HEK293T (cell line): ENCODE measurements at regions not wholly inside any gene's neighbourhood (a gene's known extent, or its start where the extent isn't known, plus 50 kb on each side); places are given as distances from the start of the nearest gene placed in this dataset.

ENCODE experiments used
- CTCF ChIA-PET: fragments of 350-600 bp; formaldehyde crosslinking; extraction: SDS; loops from one replicate; lab custom pipeline; 2021; ENCODE audit warnings: antibody characterized with exemption, inconsistent platforms; lab: Yijun Ruan, JAX
- POLR2A ChIA-PET: fragments of 350-600 bp; formaldehyde crosslinking; extraction: SDS; loops from one replicate; lab custom pipeline; 2020; ENCODE audit warnings: antibody characterized with exemption, inconsistent platforms; lab: Yijun Ruan, JAX
- DNase-seq: peaks from one replicate; pipeline ENCODE4 v3.0.0; 2012; ENCODE audit warnings: mixed read lengths; ENCODE audit errors: extremely low spot score
- ARNT ChIP-seq: fragments of 450-650 bp; IDR thresholded peaks from 2 replicates; pipeline ENCODE4 v1.6.1; 2017; ENCODE audit warnings: mild to moderate bottlenecking
- BHLHE40 ChIP-seq: fragments of 450-650 bp; IDR thresholded peaks from 2 replicates; pipeline ENCODE4 v1.6.1; 2016; ENCODE audit warnings: mild to moderate bottlenecking, moderate library complexity, borderline replicate concordance
- CTBP1 ChIP-seq: fragments of 450-650 bp; IDR thresholded peaks from 2 replicates; pipeline ENCODE4 v1.6.1; 2016; ENCODE audit warnings: borderline replicate concordance
- ELF4 ChIP-seq: fragments of 450-650 bp; IDR thresholded peaks from 2 replicates; pipeline ENCODE4 v1.6.1; 2017; ENCODE audit warnings: antibody characterized with exemption
- FOXA1 ChIP-seq: fragments of 450-650 bp; IDR thresholded peaks from 2 replicates; pipeline ENCODE4 v1.6.1; 2016; ENCODE audit warnings: mild to moderate bottlenecking
- FOXK2 ChIP-seq: fragments of 450-650 bp; IDR thresholded peaks from 2 replicates; pipeline ENCODE4 v1.6.1; 2016; ENCODE audit warnings: mild to moderate bottlenecking
- FOXM1 ChIP-seq: fragments of 450-650 bp; IDR thresholded peaks from 2 replicates; pipeline ENCODE4 v1.6.1; 2017; ENCODE audit warnings: mild to moderate bottlenecking, borderline replicate concordance
- HDGF ChIP-seq: fragments of 450-650 bp; IDR thresholded peaks from 2 replicates; pipeline ENCODE4 v1.6.1; 2017; ENCODE audit warnings: antibody characterized with exemption, borderline replicate concordance
- L3MBTL2 ChIP-seq: fragments of 450-650 bp; conservative IDR thresholded peaks from 2 replicates; pipeline ENCODE4 v1.6.1; 2016; ENCODE audit warnings: mild to moderate bottlenecking
- LEF1 ChIP-seq: fragments of 450-650 bp; IDR thresholded peaks from 2 replicates; pipeline ENCODE4 v1.6.1; 2017; ENCODE audit warnings: mild to moderate bottlenecking, borderline replicate concordance
- NFRKB ChIP-seq: fragments of 450-650 bp; IDR thresholded peaks from 2 replicates; pipeline ENCODE4 v1.6.1; 2016; ENCODE audit warnings: mild to moderate bottlenecking, moderate library complexity
- SP1 ChIP-seq: fragments of 450-650 bp; IDR thresholded peaks from 2 replicates; pipeline ENCODE4 v1.6.1; 2017
- SUZ12 ChIP-seq: fragments of 450-650 bp; IDR thresholded peaks from 2 replicates; pipeline ENCODE4 v1.6.1; 2016; ENCODE audit warnings: mild to moderate bottlenecking
- TARDBP ChIP-seq: fragments of 450-650 bp; IDR thresholded peaks from 2 replicates; pipeline ENCODE4 v1.6.1; 2016
- ZNF384 ChIP-seq: fragments of 450-650 bp; IDR thresholded peaks from 2 replicates; pipeline ENCODE4 v1.6.1; 2016
- TF ChIP-seq, protein P1 (sequence below): fragments of 450-650 bp; IDR thresholded peaks from 2 replicates; pipeline ENCODE4 v1.6.1; 2016

DNA sequence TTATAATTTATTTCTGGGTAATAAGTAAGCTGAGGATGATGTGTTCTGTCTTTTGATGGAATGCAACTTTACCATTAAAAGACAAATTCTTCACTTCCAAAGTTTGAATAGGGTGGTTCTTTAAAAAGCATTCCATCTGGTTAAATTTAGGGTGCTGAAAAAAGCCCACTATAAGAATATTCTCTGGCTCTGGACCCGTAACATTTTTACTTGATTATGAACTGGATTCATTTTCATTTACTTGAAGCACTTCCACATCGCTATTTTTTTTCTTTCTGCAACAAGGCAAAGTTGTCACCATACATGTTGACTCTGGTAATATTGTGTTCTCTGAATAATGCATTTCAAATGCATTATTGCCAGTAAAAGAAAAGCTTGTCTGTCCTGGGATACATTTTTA, 344.6 kb downstream of the SATB2 start:
- no peak for DNase-seq
- ChIA-PET CTCF (no interaction called here), POLR2A (no interaction called here)
- TF ChIP-seq ZNF384 (no peak), SUZ12 (no peak), L3MBTL2 (no peak), BHLHE40 (no peak), HDGF (no peak)

DNA sequence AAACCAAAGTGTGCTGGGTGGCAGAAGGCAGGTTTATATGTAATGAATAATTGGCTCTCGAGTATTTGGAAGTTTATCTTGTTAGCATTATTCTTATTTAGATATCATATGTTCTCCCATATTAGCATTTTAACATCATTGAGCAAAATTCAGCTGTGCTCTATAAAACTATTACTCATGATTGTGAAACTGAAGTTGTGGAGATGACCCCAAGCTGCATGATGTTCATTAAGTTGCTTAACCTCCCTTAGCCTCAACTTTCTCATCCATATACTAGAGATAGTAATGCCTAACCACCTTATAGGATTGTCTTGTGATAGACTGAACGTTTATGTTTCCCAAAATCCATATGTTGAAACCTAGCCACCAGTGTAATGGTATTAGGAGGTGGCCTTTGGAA, 346.3 kb downstream of the SATB2 start:
- TF ChIP-seq TARDBP: no peak
- no peak for TF ChIP-seq NFRKB
- no peak for TF ChIP-seq FOXK2
- TF ChIP-seq, protein P1, sequence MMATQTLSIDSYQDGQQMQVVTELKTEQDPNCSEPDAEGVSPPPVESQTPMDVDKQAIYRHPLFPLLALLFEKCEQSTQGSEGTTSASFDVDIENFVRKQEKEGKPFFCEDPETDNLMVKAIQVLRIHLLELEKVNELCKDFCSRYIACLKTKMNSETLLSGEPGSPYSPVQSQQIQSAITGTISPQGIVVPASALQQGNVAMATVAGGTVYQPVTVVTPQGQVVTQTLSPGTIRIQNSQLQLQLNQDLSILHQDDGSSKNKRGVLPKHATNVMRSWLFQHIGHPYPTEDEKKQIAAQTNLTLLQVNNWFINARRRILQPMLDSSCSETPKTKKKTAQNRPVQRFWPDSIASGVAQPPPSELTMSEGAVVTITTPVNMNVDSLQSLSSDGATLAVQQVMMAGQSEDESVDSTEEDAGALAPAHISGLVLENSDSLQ: no peak
- no peak for TF ChIP-seq ZNF384
- TF ChIP-seq CTBP1: no peak
- no peak for TF ChIP-seq ARNT
- TF ChIP-seq FOXM1: no peak
- TF ChIP-seq L3MBTL2: no peak
- ChIA-PET POLR2A (no interaction called here), CTCF (interaction anchor here (0.5 kb wide), 1 partner anchor 718 kb away, joined by 3 read pairs; no protein-coding TSS in a partner anchor)
- no peak for DNase-seq

DNA sequence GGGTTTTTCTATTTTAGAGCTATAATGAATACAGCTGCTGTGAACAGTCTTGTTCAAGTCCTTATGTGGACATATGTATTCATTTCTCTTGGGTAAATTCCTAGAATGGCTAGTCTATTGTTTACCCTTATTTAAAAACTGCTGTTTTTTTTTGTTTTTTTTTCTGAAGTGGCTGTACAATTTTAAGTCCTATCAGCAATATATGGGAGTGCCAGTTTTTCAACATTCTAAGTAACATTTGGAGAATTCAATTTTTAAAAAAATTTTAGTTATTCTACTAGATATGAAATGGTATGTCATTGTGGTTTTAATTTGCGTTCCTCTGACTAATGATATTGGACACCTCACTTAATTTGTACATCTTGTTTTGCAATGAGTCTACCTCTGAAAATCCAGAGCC, 349.7 kb downstream of the SATB2 start:
- ChIA-PET POLR2A (no interaction called here), CTCF (interaction anchor here (0.7 kb wide), 1 partner anchor 934 kb away, joined by 4 read pairs; no protein-coding TSS in a partner anchor)
- TF ChIP-seq BHLHE40: no peak
- no peak for TF ChIP-seq ELF4
- no peak for TF ChIP-seq HDGF
- no peak for TF ChIP-seq SP1
- TF ChIP-seq L3MBTL2: no peak
- no peak for TF ChIP-seq FOXK2
- TF ChIP-seq ARNT: no peak
- TF ChIP-seq FOXM1: no peak
- no peak for TF ChIP-seq FOXA1
- TF ChIP-seq LEF1: no peak
- no peak for TF ChIP-seq TARDBP
- TF ChIP-seq NFRKB: no peak
- no peak for TF ChIP-seq SUZ12
- no peak for TF ChIP-seq CTBP1
- no peak for TF ChIP-seq ZNF384
- TF ChIP-seq, protein P1: no peak
- DNase-seq: no peak

DNA sequence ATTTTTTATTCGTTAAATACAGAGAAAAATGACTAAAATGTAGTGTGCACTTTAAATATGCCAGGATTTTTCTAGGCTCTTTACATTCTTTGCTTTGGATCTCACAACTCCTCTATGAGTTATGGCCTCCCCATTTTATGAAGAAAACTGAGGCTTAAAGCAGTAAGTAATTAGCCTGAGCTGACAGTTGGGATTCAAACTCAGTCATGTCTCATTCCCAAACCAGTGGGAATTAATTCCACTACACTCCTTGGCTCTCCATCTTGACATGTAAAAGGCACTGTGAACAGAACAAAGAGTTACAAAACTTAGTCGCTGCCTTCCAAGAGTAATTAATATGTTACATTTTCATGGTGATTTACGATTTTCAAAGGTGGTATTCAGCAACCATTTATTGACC, 351.9 kb downstream of the SATB2 start:
- POLR2A ChIA-PET: no interaction called here
- no peak for DNase-seq
- CTCF ChIA-PET: no interaction called here
- no peak for TF ChIP-seq ARNT

DNA sequence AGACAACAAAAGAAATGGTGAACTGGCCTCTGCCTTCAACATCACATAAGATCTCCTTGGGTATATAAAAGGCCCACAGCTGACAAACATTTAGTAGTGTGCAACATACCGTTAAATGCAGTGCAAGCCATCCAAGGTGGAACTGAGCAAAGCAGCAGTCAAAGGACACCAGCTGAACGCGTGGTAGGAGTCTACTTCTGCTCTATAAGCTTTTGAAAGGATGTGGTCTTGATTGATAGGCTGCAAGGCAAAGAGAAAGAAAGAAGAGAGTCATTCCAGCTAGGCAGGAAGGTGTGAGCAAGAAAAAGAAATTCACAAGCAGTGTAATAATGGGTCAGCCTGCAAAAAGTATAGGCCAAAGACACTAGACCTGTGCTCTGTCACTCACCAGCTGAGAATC, 356.3 kb downstream of the SATB2 start:
- TF ChIP-seq, protein P1: no peak
- TF ChIP-seq ZNF384 (no peak), FOXA1 (no peak), HDGF (no peak), BHLHE40 (no peak), ELF4 (no peak)
- ChIA-PET CTCF (no interaction called here), POLR2A (no interaction called here)
- no peak for DNase-seq

DNA sequence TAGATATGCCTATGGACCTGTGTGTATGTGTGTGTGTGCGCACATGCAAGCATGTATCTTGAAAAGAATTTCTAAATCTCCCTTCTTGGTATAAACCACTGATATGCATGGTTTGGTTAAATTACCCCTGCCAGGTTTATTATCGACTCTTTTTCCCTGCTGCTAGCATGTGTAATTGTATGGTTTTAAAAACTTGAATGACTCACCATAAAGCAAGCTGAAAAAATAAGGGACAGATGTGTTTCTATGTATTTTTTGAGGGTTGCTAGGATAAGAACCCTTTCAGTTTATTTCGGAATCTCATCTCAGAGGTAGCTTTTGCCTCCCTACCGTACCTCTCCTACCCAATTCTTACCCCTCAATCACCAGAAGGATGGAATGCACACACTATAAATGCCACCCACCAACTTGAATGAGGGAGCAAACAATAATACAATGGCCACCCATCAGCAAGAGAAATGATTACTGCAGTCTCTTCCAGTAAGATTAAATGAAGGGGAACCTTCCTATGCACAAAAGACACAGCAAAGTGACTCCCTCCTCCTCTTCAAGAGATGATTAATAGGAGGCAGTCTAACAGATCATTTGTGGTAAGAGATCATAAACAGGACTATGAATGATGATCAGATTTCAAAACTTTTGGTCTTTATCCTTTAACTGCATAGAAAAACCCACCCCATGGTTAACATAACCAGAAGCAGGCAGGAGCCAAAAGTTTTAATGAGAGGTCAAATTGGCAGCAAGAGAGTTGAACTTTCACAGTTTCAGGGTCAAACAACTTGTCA, 357.2 kb downstream of the SATB2 start:
- ChIA-PET CTCF (no interaction called here), POLR2A (interaction anchor here (0.7 kb wide), 1 partner anchor 322 kb away, joined by 3 read pairs; no protein-coding TSS in a partner anchor)
- no peak for DNase-seq
- no peak for TF ChIP-seq ARNT
- no peak for TF ChIP-seq SUZ12
- TF ChIP-seq ELF4: no peak
- no peak for TF ChIP-seq BHLHE40
- TF ChIP-seq FOXK2: no peak
- no peak for TF ChIP-seq FOXA1
- TF ChIP-seq CTBP1: no peak
- TF ChIP-seq, protein P1: no peak
- TF ChIP-seq FOXM1: no peak
- no peak for TF ChIP-seq ZNF384
- TF ChIP-seq LEF1: no peak
